A549 (cell line): ENCODE measurements at regions not wholly inside any gene's neighbourhood (a gene's known extent, or its start where the extent isn't known, plus 50 kb on each side); places are given as distances from the start of the nearest gene placed in this dataset.

Experiments
- JUN ChIP-seq, 2 experiments: fragments of >200 bp; sonication (Bioruptor Twin); formaldehyde crosslinking; IDR thresholded peaks; 2 replicates in 1 of 2; 3 replicates in 1 of 2; pipeline ENCODE4 v1.6.1; 2016 to 2017
- MYC ChIP-seq: IDR thresholded peaks from 2 replicates; pipeline ENCODE4 v1.6.1; 2012; ENCODE audit warnings: mild to moderate bottlenecking, inconsistent platforms, low read length, improper control_type of control experiment, borderline replicate concordance
- RAD21 ChIP-seq, 2 experiments: fragments of >200 bp in 1 of 2; sonication (Bioruptor Twin) in 1 of 2; formaldehyde crosslinking in 1 of 2; IDR thresholded peaks in 1 of 2; conservative IDR thresholded peaks in 1 of 2; 2 replicates in 1 of 2; 3 replicates in 1 of 2; pipeline ENCODE4 v1.6.1; 2012 to 2018; ENCODE audit warnings: inconsistent platforms in 1 of 2
- RNF2 ChIP-seq: fragments of 200-600 bp; sonication (generic); IDR thresholded peaks from 2 replicates; pipeline ENCODE4 v1.6.1; 2016; ENCODE audit warnings: low read depth, mild to moderate bottlenecking, antibody characterized with exemption, moderate library complexity, borderline replicate concordance
- TF ChIP-seq, protein P1 (sequence below): fragments of >200 bp; sonication (Bioruptor Twin); formaldehyde crosslinking; IDR thresholded peaks from 3 replicates; pipeline ENCODE4 v1.5.1; 2016
- TF ChIP-seq, protein P2 (sequence below): fragments of 200-600 bp; sonication (generic); IDR thresholded peaks from 2 replicates; pipeline ENCODE4 v1.6.1; 2016; ENCODE audit warnings: antibody characterized with exemption, mild to moderate bottlenecking, moderate library complexity

DNA sequence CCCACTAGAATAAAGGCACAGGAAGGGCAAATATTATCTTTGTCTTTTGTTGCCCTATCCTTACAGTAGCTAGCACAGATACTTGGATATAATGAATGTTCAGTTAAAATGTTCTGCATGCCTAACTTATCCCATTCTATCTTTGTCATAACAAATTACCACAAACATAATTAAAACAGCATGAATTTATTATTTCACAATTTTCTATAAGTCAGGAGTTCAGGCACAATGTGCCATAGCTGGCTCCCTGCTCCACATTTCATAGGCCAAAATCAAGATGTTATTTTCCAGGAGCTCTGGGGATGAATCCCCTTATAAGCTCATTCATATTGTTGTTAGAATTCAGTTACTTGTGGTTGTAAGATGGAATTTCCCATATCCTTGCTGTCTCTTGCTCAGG is 975.5 kb downstream of the IGSF11 start:
- TF ChIP-seq, protein P1, sequence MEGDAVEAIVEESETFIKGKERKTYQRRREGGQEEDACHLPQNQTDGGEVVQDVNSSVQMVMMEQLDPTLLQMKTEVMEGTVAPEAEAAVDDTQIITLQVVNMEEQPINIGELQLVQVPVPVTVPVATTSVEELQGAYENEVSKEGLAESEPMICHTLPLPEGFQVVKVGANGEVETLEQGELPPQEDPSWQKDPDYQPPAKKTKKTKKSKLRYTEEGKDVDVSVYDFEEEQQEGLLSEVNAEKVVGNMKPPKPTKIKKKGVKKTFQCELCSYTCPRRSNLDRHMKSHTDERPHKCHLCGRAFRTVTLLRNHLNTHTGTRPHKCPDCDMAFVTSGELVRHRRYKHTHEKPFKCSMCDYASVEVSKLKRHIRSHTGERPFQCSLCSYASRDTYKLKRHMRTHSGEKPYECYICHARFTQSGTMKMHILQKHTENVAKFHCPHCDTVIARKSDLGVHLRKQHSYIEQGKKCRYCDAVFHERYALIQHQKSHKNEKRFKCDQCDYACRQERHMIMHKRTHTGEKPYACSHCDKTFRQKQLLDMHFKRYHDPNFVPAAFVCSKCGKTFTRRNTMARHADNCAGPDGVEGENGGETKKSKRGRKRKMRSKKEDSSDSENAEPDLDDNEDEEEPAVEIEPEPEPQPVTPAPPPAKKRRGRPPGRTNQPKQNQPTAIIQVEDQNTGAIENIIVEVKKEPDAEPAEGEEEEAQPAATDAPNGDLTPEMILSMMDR = no peak
- TF ChIP-seq RNF2 (no peak), RAD21 (conservative IDR thresholded peaks at IDR 0.05 in 1 of 2, IDR thresholded peaks at IDR 0.05 in 1 of 2) (no peak), JUN (IDR thresholded peaks at IDR 0.05) (no peak), MYC (no peak)
- TF ChIP-seq, protein P2, sequence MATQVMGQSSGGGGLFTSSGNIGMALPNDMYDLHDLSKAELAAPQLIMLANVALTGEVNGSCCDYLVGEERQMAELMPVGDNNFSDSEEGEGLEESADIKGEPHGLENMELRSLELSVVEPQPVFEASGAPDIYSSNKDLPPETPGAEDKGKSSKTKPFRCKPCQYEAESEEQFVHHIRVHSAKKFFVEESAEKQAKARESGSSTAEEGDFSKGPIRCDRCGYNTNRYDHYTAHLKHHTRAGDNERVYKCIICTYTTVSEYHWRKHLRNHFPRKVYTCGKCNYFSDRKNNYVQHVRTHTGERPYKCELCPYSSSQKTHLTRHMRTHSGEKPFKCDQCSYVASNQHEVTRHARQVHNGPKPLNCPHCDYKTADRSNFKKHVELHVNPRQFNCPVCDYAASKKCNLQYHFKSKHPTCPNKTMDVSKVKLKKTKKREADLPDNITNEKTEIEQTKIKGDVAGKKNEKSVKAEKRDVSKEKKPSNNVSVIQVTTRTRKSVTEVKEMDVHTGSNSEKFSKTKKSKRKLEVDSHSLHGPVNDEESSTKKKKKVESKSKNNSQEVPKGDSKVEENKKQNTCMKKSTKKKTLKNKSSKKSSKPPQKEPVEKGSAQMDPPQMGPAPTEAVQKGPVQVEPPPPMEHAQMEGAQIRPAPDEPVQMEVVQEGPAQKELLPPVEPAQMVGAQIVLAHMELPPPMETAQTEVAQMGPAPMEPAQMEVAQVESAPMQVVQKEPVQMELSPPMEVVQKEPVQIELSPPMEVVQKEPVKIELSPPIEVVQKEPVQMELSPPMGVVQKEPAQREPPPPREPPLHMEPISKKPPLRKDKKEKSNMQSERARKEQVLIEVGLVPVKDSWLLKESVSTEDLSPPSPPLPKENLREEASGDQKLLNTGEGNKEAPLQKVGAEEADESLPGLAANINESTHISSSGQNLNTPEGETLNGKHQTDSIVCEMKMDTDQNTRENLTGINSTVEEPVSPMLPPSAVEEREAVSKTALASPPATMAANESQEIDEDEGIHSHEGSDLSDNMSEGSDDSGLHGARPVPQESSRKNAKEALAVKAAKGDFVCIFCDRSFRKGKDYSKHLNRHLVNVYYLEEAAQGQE = no peak
